Type B pancreatic cell (in vitro differentiated cells): ENCODE measurements at regions not wholly inside any gene's neighbourhood (a gene's known extent, or its start where the extent isn't known, plus 50 kb on each side); places are given as distances from the start of the nearest gene placed in this dataset.

Experiments used
- DNase-seq: peaks from one replicate; pipeline ENCODE4 v3.0.0; 2021; ENCODE audit warnings: mixed read lengths; ENCODE audit not compliant: unreplicated experiment; ENCODE audit errors: extremely low spot score
- H3K27ac Mint-ChIP-seq: 2 replicates; pipeline ENCODE4 v1.8.0; 2021; ENCODE audit warnings: mild to moderate bottlenecking, mixed read lengths
- H3K27me3 Mint-ChIP-seq: 2 replicates; pipeline ENCODE4 v1.8.0; 2021; ENCODE audit warnings: mixed read lengths
- H3K36me3 Mint-ChIP-seq: 2 replicates; pipeline ENCODE4 v1.8.0; 2021; ENCODE audit warnings: mixed read lengths
- H3K4me1 Mint-ChIP-seq: one replicate; pipeline ENCODE4 v1.8.0; 2021; ENCODE audit warnings: mixed read lengths; ENCODE audit not compliant: unreplicated experiment
- H3K4me3 Mint-ChIP-seq: 2 replicates; pipeline ENCODE4 v1.8.0; 2021; ENCODE audit warnings: mild to moderate bottlenecking, mixed read lengths
- H3K9me3 Mint-ChIP-seq: 2 replicates; pipeline ENCODE4 v1.8.0; 2021; ENCODE audit warnings: mixed read lengths
- TF ChIP-seq, protein P1 (sequence below): fragments of 200-600 bp; sonication (generic); conservative IDR thresholded peaks from 2 replicates; pipeline ENCODE4 v1.5.0; 2021; ENCODE audit warnings: antibody characterized with exemption, mild to moderate bottlenecking

DNA sequence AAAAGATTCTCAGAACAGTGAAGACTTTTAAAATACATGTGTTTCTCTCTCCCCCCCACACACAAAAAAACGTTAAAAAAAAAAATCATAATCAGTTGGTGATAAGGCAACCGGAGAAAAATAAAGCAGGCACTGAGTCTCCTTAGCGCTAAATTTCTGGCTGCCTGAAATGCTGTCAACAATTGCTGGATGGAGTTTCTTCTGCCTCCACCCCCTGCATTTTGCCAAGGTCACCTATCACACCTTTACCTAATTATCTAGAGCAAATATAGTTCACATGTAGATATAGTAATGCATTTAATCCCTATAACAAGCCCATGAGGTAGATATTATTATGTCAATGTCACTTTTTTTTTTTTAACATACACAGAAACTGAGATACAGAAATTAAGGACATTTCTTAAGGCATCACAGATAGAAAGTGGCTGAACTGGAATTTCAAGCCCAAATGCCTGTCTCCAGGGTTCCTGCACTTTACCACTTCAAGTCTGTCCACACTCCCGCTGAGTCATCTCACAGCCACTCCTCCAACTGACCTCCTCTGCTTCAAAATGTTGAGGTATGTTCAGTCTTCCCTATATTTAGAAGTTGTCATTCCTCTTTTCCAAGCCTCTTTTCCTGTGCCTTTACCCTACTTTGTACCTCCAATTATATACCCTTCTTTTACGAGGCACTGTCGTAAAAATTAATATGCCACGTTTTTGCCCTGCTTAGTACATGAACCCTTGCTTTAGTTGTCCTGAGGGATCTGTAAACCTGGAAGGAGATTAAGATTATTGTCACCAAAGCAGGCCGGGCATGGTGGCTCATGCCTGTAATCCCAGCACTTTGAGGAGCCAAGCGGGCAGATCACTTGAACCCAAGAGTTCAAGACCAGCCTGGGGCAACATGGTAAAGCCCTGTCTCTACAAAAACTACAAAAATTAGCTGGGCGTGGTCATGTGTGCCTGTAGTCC is 72.8 kb upstream of the MPP7 start:
- H3K4me3 Mint-ChIP-seq: peak overlapping the region; percentile 7
- TF ChIP-seq, protein P1, sequence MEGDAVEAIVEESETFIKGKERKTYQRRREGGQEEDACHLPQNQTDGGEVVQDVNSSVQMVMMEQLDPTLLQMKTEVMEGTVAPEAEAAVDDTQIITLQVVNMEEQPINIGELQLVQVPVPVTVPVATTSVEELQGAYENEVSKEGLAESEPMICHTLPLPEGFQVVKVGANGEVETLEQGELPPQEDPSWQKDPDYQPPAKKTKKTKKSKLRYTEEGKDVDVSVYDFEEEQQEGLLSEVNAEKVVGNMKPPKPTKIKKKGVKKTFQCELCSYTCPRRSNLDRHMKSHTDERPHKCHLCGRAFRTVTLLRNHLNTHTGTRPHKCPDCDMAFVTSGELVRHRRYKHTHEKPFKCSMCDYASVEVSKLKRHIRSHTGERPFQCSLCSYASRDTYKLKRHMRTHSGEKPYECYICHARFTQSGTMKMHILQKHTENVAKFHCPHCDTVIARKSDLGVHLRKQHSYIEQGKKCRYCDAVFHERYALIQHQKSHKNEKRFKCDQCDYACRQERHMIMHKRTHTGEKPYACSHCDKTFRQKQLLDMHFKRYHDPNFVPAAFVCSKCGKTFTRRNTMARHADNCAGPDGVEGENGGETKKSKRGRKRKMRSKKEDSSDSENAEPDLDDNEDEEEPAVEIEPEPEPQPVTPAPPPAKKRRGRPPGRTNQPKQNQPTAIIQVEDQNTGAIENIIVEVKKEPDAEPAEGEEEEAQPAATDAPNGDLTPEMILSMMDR: no peak
- no peak for DNase-seq
- peaks cover 3% of the 10 kb centered on the region for H3K27me3 Mint-ChIP-seq
- H3K4me1 Mint-ChIP-seq: no peaks in the 10 kb centered on the region
- peak overlapping the region; percentile 88 for H3K27ac Mint-ChIP-seq
- no peaks in the 10 kb centered on the region for H3K36me3 Mint-ChIP-seq
- no peaks in the 10 kb centered on the region for H3K9me3 Mint-ChIP-seq

DNA sequence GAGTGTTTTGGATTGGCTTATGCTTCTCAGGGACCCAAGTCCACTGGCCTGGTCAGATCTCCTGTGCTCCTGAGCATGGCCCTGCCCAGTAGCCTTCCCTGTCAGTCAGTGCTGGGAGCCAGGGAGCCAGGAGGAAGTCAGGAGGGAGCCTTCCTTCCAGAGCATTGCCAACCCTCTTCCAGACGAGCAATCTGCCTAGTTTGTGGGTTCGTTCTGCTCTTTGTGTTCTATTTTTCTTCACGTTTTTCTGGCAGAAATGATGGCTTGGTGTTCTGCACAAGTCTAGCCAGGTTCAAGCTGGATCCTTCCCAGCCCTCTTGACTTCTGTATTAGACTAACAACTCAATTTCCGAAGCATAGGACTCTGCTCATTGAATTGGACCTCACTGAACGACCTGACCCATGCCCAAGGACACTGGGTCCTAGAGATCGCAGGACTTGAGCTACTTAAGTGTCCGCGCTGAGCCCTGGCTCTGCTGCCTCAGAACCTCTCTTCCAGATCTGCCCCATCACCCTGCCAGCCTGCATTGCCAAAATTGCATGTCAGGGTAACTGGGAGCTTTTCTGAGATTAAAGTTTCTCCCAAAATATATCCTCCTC is 76.2 kb upstream of the MPP7 start:
- Mint-ChIP-seq H3K4me1 (peaks cover 6% of the 10 kb centered on the region), H3K27ac (no peak overlapping the region), H3K9me3 (no peaks in the 10 kb centered on the region), H3K36me3 (no peaks in the 10 kb centered on the region), H3K4me3 (no peak overlapping the region), H3K27me3 (peaks cover 7% of the 10 kb centered on the region)
- no peak for DNase-seq
- TF ChIP-seq, protein P1: no peak

DNA sequence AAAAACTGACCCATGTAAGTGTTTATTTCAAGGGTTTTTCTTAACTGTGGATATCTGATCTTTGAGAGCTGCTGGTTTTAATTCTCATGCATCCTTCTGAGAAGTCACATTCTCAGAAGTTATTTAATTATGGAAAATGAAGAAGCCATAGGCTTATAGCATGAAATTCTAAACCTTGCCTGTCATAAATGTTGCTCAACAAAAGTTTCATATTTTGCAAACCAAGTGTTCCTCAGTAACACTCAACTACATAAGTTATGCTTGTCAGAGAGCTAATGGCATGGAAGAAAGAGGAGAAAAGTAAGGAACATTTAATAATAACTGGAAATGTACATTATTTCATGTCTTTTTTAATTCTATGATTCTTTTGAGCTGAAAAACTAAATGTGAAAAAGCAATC is 78.6 kb upstream of the MPP7 start:
- Mint-ChIP-seq H3K36me3 (no peaks in the 10 kb centered on the region), H3K27ac (no peak overlapping the region), H3K27me3 (peaks cover 14% of the 10 kb centered on the region), H3K4me3 (no peak overlapping the region), H3K4me1 (peaks cover 6% of the 10 kb centered on the region), H3K9me3 (no peaks in the 10 kb centered on the region)
- TF ChIP-seq, protein P1: no peak
- no peak for DNase-seq

DNA sequence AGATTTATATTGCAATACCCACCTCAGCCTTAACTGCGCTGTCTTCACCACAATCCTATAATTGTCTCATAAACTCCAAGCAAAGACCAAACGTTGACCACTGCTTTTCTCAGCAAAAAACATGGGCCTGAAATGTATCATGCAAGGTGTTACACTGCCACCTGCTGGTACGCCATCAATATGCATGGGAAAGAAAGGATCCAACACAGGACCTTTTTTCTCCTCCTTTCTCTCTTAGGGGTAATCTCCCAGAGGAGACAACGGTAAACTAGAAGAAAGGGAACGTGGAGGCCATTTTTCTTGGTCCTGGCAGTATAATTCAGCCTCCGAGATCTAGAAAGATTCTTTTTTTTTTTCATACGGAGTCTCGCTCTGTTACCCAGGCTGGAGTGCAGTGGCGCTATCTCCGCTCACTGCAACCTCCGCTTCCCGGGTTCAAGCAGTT is 79.1 kb upstream of the MPP7 start:
- TF ChIP-seq, protein P1: peak; percentile 96
- DNase-seq: peak; percentile 85
- no peaks in the 10 kb centered on the region for H3K36me3 Mint-ChIP-seq
- no peak overlapping the region for H3K4me3 Mint-ChIP-seq
- no peak overlapping the region for H3K27ac Mint-ChIP-seq
- peaks cover 15% of the 10 kb centered on the region for H3K27me3 Mint-ChIP-seq
- H3K9me3 Mint-ChIP-seq: no peaks in the 10 kb centered on the region
- peaks cover 6% of the 10 kb centered on the region for H3K4me1 Mint-ChIP-seq

DNA sequence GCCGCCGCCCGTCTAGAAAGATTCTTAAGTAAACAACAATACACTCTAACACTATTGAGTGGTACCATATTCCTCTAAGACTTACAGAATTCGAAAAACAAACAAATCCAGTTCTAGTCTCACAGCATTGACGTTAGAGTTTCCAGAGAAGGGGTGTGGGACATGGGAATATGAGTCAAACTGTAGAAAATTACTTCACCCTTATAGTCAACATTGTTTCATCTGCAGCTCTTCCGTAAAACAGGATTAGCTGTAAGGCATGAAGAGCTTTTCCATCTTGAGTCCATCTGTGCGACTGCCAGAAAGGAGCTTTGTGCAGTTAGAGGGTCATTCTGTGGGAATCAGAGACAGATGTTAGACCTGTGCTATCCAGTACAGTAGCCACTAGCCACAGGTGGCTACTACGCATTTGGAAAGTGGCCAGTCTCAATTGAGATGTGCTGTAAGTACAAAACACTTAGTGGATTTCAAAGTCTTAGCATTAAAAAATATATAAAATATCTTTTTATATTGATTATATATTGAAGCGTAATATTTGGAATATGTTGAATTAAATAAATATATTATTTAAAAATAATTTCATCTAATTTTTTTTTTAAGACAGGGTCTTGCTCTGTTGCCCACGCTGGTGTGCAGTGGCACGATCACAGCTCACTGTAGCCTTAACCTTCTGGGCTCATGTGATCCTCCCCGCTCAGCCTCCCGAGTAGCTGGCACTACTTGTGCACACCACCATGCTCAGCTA is 79.8 kb upstream of the MPP7 start:
- Mint-ChIP-seq H3K36me3 (no peaks in the 10 kb centered on the region), H3K9me3 (no peaks in the 10 kb centered on the region), H3K27ac (no peak overlapping the region), H3K4me3 (no peak overlapping the region), H3K27me3 (peaks cover 15% of the 10 kb centered on the region), H3K4me1 (peaks cover 6% of the 10 kb centered on the region)
- TF ChIP-seq, protein P1: no peak
- no peak for DNase-seq
